SW 1271 (cell line): ENCODE measurements at regions not wholly inside any gene's neighbourhood (a gene's known extent, or its start where the extent isn't known, plus 50 kb on each side); places are given as distances from the start of the nearest gene placed in this dataset.

Source experiments
- DNase-seq, 2 experiments: peaks; one replicate each; lab custom pipeline; 2025; lab: John Stamatoyannopoulos, UW

DNA sequence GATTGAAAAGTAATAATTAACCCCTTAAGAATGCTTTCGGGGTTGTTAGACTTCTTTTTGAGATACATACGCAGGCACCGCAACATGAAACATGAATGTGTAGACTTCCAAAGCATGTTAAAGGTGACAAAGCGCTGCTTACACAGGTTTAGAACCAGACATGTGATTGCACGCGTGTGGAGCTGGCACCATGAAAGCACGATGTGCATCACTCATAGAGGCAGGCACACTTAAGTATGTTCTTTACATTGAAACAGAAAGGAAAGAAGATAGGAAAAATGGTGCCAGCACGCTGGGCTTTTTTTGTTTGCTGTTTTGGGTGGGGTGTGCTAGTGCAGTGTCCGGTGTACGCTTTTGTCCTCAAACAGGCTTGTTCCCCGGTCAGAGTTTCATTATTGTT is 83.6 kb upstream of the PPARA start:
- no peak for DNase-seq

DNA sequence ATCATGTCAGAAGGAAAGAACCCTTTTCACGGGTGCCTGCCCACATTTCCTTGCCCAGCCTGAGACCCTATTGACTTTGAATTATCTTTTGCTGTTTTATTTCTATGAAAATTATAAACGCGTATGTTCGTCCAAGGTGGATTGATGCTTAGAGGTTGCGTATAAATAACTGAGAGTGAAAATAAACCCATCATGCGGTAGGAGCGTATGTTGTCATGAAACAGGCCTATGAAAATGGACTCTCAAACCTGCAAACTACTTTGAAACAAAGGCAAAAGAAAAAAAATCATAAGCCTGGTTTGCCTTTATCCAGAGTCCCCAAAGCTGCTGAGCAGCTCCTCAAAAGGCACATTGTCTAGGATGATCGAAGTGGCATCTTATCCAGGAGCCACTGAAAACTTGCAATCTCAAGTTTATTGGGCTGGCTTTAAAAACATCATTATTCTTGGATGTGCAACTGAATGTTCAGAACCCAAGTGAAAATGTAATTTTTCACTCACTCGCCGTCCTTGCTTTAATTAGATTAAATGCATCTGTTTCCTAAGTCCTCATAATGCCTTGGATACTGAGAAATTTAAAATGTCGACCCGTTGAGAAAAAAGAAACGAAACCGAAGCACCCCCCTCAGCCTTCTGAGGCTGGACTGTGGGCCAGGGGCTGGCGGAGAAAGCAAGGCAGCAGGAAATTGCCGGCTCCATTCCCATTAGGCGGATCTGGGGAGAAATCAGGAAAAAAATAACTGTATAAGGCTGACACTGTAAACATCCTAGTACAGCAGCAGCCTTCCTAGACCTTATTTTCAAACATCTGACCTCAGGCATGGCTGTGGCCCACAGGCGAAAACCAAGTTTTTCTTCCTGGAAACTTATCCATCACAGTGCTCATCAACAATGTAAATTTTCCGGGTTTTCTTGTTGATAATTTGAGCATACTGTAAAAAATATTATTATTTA is 82.9 kb upstream of the PPARA start:
- DNase-seq = no peak

DNA sequence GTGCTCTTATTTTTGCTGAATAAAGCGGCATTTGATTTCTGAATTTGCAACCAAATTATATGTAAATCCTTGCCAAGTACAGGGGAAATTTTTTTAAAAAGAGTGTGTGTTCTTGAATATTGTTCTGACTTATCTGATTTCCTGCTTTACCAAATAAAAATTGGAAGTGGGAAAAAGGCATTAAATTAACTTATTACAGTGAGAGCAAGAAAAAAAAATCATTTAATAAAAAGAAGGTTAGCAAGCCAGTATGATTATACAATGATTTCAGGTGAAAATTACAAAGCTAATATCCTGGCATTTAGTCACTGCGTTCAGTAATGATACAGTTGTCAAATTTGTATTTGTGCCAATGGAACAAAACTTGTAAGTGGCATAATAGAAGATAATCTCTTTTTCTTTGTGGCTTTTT is 82.1 kb upstream of the PPARA start:
- no peak for DNase-seq

DNA sequence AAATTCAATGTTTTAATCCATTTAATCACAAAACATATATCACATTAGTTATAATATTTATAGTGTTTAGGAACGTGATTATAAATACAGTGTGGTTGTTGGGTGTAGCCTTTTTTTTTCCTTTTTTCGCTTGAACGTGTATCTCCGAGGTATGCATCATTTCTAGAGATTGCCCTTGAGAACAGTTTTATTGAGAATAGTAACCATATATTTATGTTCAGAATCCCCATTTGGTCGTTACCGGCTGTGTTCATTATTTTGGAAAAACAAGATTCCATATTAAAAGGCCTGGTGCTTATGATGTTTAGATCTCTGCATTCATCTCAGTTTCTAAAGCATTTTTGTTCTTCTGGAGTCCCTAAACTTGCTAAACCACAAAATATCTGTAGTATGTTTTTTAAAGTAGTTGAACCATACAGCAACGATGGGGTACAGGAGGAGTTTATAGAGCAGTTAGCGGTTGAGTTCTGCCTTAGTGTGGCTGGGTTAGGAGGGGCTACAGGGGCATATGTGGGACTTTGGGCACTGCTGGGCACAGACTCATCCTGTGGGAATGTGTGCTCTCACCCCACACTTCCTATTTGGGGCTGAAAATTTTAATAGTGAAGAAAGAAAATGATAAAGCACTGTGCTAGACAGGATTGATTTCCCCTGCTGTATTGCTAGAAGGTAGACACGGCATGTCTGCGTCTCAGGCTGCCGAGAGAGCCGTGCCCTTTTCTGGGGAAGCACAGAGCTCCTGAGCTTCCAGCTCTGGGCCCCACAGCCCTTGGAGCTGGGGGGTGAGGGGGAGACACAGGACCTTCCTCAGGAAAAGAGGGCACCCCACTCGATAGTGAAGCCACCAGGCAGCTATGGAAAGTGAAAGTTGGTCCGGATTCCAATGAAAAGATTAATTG is 81.5 kb upstream of the PPARA start:
- no peak for DNase-seq

DNA sequence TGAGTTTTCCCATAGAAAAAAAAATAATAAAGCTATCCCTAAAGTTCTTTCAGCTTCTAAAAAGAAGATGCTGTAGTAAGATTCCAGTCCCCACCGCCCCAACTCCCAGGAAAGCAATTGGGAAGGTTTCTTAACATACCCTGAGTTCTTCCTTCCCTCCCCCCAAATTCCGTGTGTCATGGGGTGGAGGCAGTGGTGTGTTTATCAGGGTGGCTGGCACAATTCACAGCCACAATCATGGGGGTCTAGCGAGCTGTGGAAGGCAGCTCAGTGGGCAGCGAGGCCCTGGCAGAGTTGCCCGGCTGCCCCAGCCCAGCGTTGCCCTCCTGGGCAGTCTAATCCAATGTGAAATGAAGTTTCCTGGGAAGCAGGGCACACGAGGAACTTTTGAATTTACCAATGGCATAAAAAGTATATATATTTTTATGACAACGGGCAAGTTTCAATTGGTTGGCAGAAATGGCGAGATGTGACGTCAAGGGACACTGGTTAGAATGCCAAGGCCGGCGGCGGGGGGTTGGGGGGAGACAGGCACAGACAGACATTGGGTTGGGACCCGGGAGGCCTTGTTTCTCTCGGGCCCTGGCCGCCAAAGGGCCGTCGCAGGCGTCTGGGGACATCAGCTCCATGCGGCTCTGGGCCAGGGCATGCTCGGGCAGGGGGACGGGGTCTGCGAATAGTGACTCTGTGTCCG is 80.7 kb upstream of the PPARA start:
- peak; percentile 57 to 93 for DNase-seq

DNA sequence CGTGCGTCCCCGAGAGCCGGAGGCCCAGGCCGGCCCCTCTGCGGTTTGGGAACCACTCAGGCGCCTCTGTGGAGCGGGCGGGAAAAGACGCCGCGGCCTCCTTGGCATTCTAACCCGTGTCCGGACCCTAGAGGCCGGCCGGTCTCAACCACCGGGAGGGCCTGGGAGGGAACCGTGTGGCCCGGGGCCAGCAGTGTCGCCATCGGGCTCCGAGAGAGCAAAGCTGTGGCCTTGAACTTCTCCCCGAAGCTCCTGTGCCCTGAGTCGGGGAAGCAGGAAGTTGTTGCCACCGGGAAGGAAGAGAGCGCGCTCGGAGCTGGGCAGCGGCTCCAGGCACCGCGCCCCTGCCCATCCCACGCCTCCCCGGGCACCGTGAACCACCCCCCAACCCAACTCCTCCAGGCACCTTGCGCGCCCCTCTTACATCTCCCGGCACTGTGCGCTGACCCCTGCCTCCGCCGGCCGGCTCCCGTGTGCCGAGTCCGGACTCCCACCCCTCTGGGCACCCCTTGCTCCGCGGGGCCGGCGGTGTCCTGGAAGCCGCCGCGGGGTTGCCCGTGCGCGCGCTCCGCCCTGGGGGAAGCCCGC is 80.0 kb upstream of the PPARA start:
- DNase-seq = no peak

DNA sequence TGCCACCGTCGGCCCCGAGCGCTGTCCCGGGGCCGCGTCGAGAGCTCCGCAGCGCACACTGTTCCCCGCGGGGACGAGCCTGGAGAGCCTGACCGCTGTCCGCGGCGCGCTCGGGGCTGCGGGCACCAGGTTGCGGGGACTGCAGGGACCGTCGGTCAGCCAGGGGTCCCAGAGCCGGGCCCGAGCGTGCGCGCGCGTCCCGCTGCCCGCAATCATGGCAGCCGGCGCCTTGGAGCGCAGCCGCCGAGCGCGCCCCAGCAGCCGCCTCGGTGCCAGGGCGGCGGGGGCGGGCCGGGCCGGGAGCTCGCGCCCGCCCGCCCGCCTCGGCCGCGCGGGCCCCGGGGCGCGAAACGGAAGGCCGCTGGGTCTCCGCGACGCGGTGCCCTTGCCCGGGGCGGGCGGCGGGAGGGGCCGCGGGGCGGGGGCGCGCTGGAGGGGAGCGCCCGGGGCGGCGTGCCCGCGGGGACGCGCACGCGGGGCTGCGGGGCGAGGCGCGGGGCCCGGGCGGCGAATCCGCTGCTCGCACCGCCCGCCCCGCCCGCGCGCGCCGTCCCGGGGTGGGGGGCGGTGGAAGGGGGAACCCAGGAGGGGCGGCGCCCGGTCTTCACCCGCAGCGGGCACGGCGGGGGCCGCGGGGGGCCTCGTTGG is 79.4 kb upstream of the PPARA start:
- no peak for DNase-seq

DNA sequence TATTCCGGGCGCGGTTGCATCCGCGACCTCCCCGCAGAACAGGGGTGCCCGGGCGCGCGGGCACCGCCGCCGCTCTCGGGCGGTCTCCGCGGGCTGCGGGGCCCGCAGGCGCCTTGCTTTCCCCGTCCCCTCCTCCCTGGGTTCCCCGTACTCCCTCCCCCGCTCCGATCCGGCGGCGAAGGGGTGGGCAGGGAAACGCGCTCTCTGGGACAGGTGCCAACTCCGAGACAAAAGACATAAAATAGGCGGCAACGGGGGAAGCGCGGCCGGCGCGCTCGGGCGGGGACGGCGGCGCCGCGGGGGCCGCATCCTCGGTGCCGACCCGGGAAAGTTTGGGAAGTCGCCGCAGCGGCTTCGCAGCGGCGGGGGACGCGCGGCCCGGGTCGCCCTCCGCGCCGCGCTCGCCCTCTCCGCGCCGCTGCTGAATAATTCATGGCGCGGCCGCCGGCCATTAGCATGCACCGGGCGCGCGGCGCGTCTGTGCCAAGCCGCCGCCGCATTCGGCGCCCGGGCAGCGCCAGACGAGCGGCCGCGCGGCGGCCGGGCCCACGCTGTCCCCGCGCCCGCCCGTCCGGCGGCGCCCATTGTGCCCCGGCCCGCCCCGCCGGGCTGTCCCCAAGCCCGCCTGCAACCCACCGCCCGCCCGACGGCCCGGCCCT is 78.7 kb upstream of the PPARA start:
- DNase-seq = peak; percentile 34 to 68

DNA sequence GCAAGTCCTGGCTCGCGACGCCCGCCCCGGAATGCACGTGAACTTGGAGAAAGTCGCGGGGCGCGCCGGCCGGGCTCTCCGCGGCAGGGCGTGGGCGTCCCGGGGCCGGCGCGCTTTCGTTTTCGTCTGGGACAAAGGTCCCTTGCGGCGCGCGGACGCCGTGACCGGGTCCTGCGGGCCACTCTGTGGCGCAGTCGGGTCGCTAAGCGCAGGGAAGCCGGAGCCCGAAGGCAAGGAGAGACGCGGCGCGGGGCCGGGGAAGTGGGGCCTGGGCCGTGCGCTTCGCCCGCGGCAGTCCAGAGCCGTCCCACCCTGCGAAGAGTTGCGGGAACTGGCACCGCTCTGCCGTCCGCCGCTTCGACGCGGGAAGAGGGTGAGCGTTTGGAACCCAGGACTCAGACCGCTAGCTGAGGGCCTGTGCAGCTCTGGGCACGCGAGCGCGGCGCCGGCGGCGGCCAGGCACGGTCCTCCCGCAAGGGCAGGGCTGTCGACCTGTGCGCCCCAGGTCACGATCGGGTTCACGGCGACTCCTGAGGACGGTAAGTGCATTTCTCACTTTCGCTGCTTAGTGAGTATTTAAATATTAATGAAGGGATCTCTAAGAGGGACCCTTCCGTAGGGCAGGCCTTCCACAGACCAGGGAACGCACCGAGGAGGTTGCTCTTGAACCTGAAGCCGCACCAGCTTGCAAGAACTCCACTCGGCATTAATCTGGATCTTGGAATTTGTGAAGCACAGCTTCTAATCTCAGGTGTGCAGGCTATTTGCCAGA is 78.0 kb upstream of the PPARA start:
- DNase-seq = no peak

DNA sequence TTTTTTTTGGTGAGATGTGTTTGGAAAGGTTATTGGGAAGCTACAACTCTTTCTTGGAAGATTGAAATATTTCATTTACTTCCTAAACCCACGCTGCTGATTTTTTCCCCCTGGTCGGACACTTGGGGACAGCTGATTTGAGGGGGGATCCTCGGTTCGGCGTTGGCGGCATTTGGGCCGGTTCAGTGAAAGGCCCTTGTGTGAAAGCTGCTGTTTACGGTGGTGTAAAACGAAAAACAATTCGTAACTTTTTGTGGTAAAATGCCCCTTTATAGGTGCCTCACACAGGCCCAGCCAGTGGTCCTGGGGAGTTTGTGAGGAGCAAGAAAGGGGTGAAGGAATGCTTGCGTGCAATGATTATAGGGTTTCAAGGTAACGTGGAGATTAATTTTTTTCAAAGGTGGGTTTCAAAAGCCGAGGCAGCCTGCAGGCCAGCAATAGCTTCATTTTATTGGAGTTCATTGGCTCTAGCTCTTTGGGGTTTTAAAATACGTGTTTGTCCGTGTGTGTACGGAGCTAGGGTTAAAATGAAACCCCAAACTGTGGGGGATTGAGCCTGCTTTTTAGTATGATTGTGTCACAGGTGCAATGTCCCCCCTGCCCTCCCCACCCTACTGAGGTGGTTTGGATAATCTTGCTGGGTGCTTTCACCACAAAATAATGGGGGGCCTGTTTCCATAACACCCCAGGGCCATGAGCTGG is 77.2 kb upstream of the PPARA start:
- no peak for DNase-seq

DNA sequence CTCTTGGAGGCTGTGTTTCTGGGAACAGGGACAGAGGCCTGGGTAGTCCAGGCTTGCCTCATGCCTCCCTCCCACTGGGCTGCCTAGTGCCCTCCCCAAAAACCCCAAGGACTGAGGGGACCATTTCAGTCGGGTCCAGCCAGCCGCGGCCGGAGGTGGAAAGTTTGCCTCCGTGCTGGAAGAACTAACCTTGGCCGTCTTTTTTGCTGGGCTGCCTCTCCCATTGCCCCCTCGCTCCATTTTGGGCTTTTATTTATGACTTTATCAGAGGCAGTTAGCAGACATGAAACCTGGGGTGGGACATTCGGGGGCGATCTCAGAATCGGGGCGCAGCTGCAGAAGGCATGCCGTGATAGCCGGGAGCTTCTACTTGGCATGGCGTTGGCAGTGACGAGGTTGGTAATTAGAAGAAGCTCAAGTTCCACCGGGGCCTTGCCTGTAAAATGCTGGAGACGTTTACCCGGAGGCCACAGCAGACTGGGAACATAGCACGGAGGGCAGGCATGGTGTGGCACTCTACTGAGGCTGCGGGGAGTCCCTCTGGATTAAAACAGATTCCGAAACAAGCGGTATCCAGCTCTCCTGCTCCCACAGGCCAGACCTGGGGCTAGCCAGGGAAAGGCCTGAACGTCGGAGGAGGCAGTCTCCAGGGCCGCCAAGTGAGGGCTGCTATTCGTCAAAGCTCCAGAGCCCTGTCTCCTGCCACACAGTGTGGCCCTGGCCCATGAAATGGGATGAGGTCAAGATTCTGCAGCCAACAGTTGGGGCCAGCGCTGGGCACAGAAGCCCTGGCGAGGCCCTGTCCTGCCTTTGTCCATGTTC is 76.4 kb upstream of the PPARA start:
- no peak for DNase-seq

DNA sequence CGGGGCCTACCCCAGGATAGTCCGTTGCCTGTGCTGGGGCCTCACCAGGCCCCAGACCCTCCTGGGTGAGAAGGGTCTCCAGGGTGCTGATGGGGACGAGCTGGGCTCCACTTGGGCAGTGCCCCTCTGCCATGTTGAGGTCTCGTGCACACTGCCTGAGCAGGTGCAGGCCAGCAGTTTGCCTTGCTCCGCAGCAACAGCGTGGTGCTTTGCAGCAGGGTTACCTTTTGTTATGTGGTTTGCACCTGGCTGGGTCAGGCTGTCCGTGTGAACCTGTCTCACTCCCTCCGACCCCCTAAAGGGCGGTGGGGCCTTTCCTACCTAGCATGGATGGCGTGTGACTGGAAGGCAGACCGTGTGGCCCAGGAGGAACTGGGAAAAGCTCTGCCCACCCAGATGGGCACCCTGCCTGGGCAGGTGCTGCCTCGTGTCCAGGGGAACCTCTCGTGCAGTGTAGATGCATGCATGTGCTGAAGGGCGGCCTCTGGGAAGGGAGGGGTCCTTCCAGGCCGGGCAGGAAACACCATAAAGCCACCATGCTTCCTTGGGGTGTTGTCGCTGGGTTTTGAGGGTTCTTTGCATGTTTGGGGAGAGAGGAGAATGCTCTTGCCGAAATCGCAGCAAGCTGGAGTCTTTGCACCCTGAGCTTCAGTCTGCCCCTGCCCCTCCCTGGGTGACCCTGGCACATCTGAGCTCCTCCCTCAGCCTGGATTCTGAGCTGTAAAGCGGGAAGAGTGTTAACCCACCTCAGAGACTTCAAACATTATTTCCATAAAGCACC is 75.4 kb upstream of the PPARA start:
- no peak for DNase-seq

DNA sequence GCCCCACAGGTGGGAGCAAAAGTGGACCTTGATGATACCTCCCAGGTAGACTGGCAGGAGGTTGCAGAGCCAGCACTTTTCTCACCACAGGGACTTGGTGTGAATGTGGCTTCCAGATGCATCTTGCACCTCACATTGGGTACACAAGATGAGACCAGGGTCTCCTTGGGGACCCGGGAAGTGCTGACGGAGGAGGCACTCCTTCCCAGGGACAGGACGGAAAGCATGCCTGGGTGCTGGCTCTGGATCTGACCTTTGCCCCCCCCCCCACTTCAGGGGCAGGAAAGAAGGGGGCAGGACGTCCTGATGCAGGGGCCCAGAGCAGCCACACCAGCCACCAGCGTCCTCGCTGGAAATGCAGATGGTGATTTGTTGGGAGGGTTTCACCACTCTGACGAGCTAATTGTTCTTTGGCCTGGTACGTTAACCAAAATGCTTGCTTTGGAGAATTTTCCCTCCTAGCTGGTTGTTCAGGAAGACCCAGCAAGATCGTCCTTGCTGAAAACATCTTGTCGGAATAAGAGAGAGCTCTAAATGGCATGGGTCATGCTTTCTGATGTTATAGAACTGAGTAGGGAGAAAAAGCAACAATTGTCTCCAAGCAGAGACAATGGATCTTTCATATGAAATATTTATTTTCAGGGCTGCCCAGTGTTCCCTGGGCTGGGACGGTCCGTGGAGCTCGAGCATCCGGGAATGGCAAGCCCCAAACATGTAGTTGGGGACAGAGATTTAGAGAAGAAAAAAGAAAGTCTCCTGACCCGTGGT is 74.4 kb upstream of the PPARA start:
- DNase-seq = no peak

DNA sequence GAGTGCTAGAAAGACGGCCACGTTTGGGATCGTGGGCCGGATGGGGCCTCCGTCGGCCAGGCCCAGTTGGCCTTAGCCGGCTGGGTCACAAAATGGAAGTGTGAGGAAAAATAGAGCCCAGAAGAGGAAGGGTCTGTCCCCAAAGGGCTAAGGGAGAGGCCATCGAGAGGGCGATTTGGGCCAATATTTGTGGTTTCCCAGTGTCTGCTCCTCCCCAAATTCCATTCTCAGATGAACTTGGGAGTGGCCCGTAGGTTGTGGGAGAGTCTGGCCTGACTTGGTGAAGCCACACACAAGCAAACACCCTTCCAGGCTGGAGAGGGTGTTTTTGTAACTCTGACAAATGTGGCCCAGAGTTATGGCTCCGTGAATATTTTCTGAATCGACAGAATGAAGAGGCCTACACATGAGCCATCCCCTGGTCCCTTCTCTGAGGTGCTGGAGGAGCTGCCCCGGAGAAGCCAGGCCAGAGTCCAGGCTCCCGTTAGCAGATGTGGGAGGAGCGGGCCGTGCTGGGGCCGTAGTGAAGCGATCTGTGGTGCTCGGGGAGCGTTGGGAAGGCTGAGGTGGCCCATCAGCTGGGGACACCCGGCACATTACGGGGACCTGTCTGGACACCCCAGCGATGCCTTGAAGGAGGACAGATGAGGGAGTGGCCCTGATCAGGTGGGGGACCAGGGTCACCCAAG is 73.5 kb upstream of the PPARA start:
- no peak for DNase-seq

DNA sequence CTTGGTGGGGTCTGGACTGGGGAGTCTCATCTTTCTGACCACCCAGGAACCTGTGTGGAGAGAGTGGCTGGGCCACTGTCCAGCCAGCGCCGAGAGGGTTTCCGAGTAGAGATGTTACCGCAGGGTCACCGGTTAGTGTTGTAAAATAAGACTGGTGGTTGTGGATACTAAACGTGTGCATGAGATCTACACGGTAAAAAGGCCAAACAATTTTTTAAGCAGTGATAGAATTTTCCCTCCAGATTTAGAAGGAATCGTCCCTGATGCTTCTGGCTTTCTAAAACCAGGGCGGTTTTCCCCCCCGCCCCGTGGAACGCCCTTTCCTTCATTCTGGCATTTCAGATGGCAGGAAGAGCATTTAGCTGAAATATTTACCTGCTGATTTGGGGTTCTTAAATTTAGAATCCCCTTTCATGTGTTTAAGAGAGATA is 72.6 kb upstream of the PPARA start:
- DNase-seq = no peak
